22Rv1 (cell line): ENCODE measurements at regions not wholly inside any gene's neighbourhood (a gene's known extent, or its start where the extent isn't known, plus 50 kb on each side); places are given as distances from the start of the nearest gene placed in this dataset.

ENCODE experiments used
- ZFX ChIP-seq: fragments of 450-650 bp; IDR thresholded peaks from 2 replicates; pipeline ENCODE4 v1.6.1; 2017; ENCODE audit warnings: antibody characterized with exemption, borderline replicate concordance
- TF ChIP-seq, protein P1 (sequence below): fragments of 450-650 bp; IDR thresholded peaks from 2 replicates; pipeline ENCODE4 v1.5.1; 2017; ENCODE audit warnings: mild to moderate bottlenecking

- TF ChIP-seq, protein P1, sequence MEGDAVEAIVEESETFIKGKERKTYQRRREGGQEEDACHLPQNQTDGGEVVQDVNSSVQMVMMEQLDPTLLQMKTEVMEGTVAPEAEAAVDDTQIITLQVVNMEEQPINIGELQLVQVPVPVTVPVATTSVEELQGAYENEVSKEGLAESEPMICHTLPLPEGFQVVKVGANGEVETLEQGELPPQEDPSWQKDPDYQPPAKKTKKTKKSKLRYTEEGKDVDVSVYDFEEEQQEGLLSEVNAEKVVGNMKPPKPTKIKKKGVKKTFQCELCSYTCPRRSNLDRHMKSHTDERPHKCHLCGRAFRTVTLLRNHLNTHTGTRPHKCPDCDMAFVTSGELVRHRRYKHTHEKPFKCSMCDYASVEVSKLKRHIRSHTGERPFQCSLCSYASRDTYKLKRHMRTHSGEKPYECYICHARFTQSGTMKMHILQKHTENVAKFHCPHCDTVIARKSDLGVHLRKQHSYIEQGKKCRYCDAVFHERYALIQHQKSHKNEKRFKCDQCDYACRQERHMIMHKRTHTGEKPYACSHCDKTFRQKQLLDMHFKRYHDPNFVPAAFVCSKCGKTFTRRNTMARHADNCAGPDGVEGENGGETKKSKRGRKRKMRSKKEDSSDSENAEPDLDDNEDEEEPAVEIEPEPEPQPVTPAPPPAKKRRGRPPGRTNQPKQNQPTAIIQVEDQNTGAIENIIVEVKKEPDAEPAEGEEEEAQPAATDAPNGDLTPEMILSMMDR = no peak
- no peak for TF ChIP-seq ZFX
Observed at GRCh38 chr2:23219666-23220065, 165.3 kb upstream of the KLHL29 start.
